Stomach (tissue), 8 donors: ENCODE measurements at regions not wholly inside any gene's neighbourhood (a gene's known extent, or its start where the extent isn't known, plus 50 kb on each side); places are given as distances from the start of the nearest gene placed in this dataset.
A peak's percentile ranks its signal among the peaks of the same experiment; 100 is the strongest.

Experiments
- DNase-seq, 2 donors: peaks; one replicate each; pipeline versions ENCODE4 v3.0.0 to v3.0.0-alpha.2; 2013 to 2019
- H3K27ac ChIP-seq, 5 donors: fragments of 200-600 bp in 4 of 5; sonication (generic) in 4 of 5; one replicate each; pipeline ENCODE4 v1.5.1; 2013 to 2019; ENCODE audit warnings: mild to moderate bottlenecking in 1 of 5, moderate library complexity in 1 of 5
- H3K27me3 ChIP-seq, 3 donors: fragments of 200-600 bp; sonication (generic); one replicate each; pipeline ENCODE4 v1.5.1; 2017 to 2019; ENCODE audit warnings: mixed run types in 1 of 3
- H3K36me3 ChIP-seq, 4 donors: fragments of 200-600 bp; sonication (generic); 1 replicate in 3 of 4; 2 replicates in 1 of 4; pipeline ENCODE4 v1.5.1; 2016 to 2019
- H3K4me1 ChIP-seq, 4 donors: fragments of 200-600 bp; sonication (generic); one replicate each; pipeline ENCODE4 v1.5.1; 2016 to 2019
- H3K4me3 ChIP-seq, 4 donors: fragments of 200-600 bp; sonication (generic) in 3 of 4; one replicate each; pipeline ENCODE4 v1.5.1; 2016 to 2019; ENCODE audit warnings: mild to moderate bottlenecking in 1 of 4
- H3K9me3 ChIP-seq, 4 donors: fragments of 200-600 bp; sonication (generic); one replicate each; pipeline ENCODE4 v1.5.1; 2016 to 2019
- CTCF ChIP-seq, 7 experiments: fragments of 450-650 bp in 4 of 7; fragments of 200-600 bp in 3 of 7; sonication (generic) in 3 of 7; IDR thresholded peaks; one replicate each; pipeline ENCODE4 v1.5.1; 2016 to 2019; ENCODE audit warnings: antibody characterized with exemption in 7 of 7, control low read depth in 2 of 7, mild to moderate bottlenecking in 1 of 7
- EP300 ChIP-seq: sonication (generic); formaldehyde crosslinking; IDR thresholded peaks from one replicate; pipeline ENCODE4 v1.6.1; 2017; ENCODE audit warnings: antibody characterized with exemption
- POLR2A ChIP-seq, 4 donors: fragments of 450-650 bp; IDR thresholded peaks; one replicate each; pipeline ENCODE4 v1.6.1; 2016; ENCODE audit warnings: antibody characterized with exemption in 4 of 4, control low read depth in 2 of 4, mild to moderate bottlenecking in 1 of 4, moderate library complexity in 1 of 4
- POLR2AphosphoS5 ChIP-seq, 3 donors: sonication (generic); formaldehyde crosslinking; IDR thresholded peaks; one replicate each; pipeline ENCODE4 v1.6.1; 2016; ENCODE audit warnings: antibody characterized with exemption in 3 of 3
- WGBS, 5 donors: extraction: QIAGEN DNeasy Blood & Tissue Kit in 3 of 5; methylation state at CpG; one replicate each; pipeline versions ENCODE4 v1.1.5 to v1.1.7; 2013 to 2018; 5-methylcytosine and 5-hydroxymethylcytosine counted together
- intact Hi-C: fragments of 100-400 bp; cut with DNase I; formaldehyde crosslinking; loops from one replicate; pipeline ENCODE4 v1.15.1; 2023; ENCODE audit warnings: low total_unique reads
- donor health status: healthy with polysubstance abuse.
- donor health status: Bipolar disorder and iron deficiency.
- donor health status: healthy.

GRCh38 chr1:25037174-25038074, 107.3 kb upstream of the RUNX3 start:
- Histone ChIP-seq H3K9me3 (no peaks in the 10 kb centered on the region), H3K4me3 (no peak overlapping the region), H3K36me3 (no peaks in the 10 kb centered on the region), H3K27ac (no peak overlapping the region), H3K4me1 (peaks cover 0 to 27% (median 4%) of the 10 kb centered on the region in 4 donors), H3K27me3 (peaks cover 0 to 33% (median 0%) of the 10 kb centered on the region in 3 donors)
- 53 to 67% (median 63%) methylated on average over 7 to 11 of the region's 11 CpGs for WGBS, 5 donors
- DNase-seq, result peak in 1 of 2 donors; percentile 48
- TF ChIP-seq CTCF (IDR thresholded peaks at IDR 0.05) (peak in 4 of 7 experiments; percentile 25 to 44 (median 39)), POLR2A (IDR thresholded peaks at IDR 0.05) (no peak)
- intact Hi-C loops, result no loop called here

- Histone ChIP-seq H3K36me3 (no peaks in the 10 kb centered on the region), H3K9me3 (no peaks in the 10 kb centered on the region), H3K27ac (no peak overlapping the region), H3K27me3 (peaks cover 0 to 23% (median 0%) of the 10 kb centered on the region in 3 donors), H3K4me3 (no peak overlapping the region), H3K4me1 (peaks cover 0 to 38% (median 6%) of the 10 kb centered on the region in 4 donors)
- WGBS, 5 donors, result 84 to 97% (median 91%) methylated on average over 3 of the region's 3 CpGs
- intact Hi-C loops, result no loop called here
- no peak for DNase-seq
- TF ChIP-seq EP300 (no peak), POLR2A (IDR thresholded peaks at IDR 0.05) (no peak), POLR2AphosphoS5 (IDR thresholded peaks at IDR 0.05) (no peak), CTCF (IDR thresholded peaks at IDR 0.05) (no peak)
Measured at GRCh38 chr1:25036117-25036546, 106.1 kb upstream of the RUNX3 start.

GRCh38 chr1:25035523-25036116, 105.5 kb upstream of the RUNX3 start:
- no peak overlapping the region for H3K27ac ChIP-seq
- intact Hi-C loops, result no loop called here
- no peak for DNase-seq
- H3K36me3 ChIP-seq, result no peaks in the 10 kb centered on the region
- peaks cover 0 to 18% (median 0%) of the 10 kb centered on the region in 3 donors for H3K27me3 ChIP-seq
- peaks cover 0 to 43% (median 6%) of the 10 kb centered on the region in 4 donors for H3K4me1 ChIP-seq
- 79 to 100% (median 91%) methylated on average over 1 of the region's 1 CpG for WGBS, 5 donors
- no peak overlapping the region for H3K4me3 ChIP-seq
- no peaks in the 10 kb centered on the region for H3K9me3 ChIP-seq
- TF ChIP-seq POLR2AphosphoS5 (IDR thresholded peaks at IDR 0.05) (no peak), POLR2A (IDR thresholded peaks at IDR 0.05) (no peak), CTCF (IDR thresholded peaks at IDR 0.05) (no peak), EP300 (no peak)

- TF ChIP-seq EP300, result no peak
- no peak for TF ChIP-seq POLR2AphosphoS5 (IDR thresholded peaks at IDR 0.05)
- WGBS, 5 donors, result 84 to 87% (median 86%) methylated on average over 11 to 14 of the region's 14 CpGs
- DNase-seq, result no peak
- Histone ChIP-seq H3K4me3 (no peak overlapping the region), H3K9me3 (no peaks in the 10 kb centered on the region), H3K27ac (peak overlapping the region in 4 of 5 donors; percentile 36 to 65 (median 52)), H3K36me3 (no peaks in the 10 kb centered on the region), H3K27me3 (peaks cover 0 to 13% (median 0%) of the 10 kb centered on the region in 3 donors), H3K4me1 (peaks cover 0 to 49% (median 6%) of the 10 kb centered on the region in 4 donors)
- intact Hi-C loops, result no loop called here
Measured at GRCh38 chr1:25034736-25035522, 104.9 kb upstream of the RUNX3 start.
